Activated CD4-positive, alpha-beta T cell treated with anti-CD3 and anti-CD28 coated beads for 48 hours (primary cell): ENCODE measurements at regions not wholly inside any gene's neighbourhood (a gene's known extent, or its start where the extent isn't known, plus 50 kb on each side); places are given as distances from the start of the nearest gene placed in this dataset.

Experiments used
- DNase-seq: peaks from one replicate; pipeline ENCODE4 v3.0.0-alpha.2; 2020

DNA sequence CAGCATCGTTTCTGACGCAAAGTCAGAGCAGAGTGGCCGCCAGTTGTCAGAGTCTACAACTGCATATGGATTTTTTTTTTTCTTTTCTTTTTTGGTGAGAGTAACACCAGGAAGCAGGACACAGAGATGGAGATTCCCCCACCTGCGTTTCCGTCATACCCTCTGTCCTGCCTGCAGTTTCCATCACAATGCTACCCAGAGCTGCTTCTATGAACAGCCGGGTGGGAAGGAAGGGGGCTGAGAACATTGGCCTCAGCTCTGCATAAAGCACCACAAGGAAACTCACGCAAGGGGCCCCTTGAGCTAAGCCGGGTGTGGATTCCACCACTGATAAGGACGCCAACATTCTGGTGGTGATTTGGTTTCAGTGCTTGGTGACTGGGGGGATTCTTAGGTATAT is 183.5 kb upstream of the AFDN start:
- DNase-seq, result no peak

DNA sequence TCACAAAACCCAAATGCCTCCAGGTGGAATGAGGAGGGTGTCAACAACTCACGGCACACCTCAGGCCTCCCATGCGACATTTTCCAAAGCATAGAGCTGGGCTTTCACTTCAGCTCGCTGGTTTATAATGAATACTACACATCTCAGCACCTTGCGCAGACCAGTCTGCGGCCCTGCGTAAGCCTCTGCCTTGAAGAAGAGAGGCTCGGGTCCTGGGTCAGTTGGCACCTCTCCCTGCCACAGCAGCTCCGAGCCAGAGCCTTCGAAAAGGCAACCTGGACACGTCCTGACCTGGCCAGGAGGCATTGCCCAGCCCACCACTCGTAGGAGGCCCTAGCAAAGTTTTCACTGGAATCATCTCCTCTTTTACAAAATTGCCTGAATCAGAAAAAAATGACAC is 183.0 kb upstream of the AFDN start:
- DNase-seq, result no peak

DNA sequence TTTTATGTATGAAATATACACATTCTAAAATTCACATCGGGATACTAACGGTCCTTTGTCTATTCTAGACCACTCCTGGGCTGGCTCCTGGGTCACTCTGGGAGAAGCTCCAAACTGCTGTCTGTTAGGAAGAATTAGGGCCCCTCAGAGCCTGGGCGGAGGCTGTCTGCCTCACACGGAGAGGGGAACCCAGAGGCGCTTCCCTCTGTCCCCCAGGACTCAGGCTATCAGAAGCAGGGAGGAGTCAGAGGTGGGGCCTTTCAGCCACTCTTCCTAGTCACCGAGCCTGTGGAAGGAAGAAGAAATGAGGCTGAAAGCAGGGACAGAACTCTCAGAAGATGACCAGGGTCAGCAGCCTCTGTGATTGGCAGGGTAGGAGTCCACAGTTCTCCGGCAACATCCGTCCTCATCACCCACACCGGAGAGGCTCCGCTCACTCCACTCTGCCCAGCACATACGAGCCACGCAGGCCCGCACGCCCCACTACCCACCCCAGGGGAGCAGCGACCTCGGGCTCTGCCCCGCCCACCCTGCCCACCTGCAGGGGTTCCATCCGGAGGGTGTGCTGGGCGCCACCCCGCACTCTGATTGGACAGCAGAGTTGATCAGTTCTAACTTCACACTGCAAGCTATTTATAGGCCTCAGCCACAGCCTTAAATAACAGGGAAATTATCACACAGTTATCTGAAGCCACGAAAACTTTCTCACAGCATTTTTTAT is 182.1 kb upstream of the AFDN start:
- no peak for DNase-seq

DNA sequence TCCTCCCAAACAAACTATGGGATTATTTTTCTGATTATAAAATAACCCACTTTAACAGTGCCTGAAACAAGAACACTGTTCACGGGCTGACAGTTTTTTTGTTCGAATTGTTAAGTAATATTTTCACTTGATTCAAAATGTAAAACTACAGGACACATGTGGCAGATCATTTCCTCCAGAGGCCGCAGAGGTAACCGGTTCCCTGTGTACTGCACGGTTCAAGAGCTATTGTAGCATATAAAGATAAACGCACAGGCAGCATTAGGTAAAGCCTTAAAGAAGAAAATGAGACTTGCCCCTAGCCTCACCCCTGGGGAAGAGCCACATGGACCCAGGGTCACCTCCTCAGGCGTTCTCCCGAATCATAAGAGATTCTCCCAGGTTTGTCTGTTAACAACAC is 181.3 kb upstream of the AFDN start:
- DNase-seq, result no peak

DNA sequence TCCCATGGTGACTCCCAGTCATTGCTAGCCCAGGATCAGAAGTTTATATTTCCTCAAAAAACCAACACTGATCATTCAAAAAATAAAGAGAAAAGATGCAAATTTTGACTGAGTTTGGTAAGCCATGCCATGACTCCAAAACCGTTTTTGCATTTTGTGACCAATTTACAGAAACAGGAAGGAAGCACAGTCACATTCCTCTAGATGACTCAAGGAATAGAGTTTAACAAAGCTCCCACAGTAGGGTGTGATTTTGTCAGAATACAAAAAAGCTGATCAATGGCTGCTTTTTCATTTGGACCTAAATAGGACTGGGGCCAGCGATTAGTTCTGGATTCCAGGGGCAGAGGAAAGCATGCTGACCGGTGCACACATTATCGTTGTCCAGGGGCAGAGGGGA is 179.4 kb upstream of the AFDN start:
- DNase-seq, result no peak

DNA sequence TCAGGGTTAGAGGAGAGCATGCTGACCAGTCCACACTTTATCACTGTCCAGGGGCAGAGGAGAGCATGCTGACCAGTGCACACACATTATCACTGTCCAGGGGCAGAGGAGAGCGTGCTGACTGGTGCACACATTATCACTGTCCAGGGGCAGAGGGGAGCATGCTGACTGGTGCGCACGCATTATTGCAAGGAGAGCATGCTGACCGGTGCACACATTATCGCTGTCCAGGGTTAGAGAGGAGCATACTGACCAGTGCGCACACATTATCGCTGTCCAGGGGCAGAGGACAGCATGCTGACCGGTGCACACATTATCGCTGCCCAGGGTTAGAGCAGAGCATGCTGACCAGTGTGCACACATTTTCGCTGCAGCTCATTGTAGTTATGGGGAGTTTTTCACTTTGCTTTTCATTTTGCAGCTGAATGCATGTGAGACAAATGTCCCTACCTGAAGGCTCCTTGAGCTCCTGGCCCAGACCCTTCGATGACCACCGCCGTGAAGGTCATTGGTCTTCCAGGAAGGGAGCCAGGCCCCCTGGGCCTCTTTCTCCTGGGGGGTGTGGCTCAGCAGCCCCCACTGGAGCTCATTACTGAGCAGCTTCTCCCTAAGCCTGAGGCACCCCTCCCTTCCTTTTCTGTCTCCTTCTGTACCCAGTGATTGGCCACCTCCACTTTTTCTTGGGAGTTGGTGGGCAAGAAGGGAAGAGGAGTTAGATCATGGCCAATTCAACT is 178.8 kb upstream of the AFDN start:
- no peak for DNase-seq

DNA sequence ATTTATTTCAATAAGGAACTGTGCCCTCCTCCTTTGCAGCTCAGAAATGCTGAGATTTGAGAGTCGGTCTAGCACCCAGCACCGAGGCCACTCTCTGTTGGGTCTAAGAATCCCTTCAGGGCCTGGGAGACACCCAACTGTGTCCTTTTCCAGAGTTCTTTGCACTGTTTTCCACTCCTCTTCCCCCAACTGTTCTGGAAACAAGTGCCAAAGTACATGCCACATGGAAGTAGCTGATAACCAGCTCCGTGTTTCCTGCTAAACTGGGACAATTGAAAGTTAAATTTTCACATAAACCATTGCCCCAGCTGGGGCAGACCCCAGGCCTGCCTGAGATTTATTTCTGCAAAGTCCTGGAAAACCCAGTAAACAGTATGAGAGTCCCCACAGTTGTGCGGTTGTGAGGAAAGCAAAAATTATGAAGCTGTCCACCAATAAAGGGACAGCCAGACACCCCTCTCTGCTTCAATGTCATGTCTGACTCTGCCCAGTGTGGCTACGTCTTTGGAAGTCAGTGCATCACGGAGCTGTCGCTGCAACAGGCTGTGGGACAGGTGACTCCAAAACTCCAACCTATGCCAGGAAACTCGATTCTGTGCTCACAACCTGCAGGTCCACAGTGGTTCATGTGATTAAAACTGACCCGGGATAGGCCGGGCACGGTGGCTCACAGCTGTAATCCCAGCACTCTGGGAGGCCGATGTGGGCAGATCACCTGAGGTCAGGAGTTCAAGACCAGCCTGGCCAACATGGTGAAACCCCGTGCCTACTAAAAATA is 178.0 kb upstream of the AFDN start:
- no peak for DNase-seq

DNA sequence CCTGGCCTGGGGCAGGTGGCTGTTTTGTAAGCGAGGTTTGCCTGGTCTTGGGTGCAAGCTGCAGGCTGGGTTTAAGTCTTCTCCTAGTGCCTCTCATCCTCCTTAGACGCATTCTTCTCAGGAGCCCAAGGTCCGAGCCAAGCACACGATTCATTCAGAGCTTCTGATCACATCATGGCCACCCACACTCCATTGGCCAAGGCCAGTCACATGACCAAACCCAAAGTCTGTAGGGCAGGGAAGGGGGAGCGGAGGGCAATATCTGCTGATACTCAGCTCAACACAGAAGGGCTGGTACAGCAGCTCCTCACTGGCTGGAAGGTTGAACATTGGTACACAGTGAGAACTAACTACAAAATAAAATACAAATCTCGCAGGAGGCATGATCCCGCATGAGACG is 177.2 kb upstream of the AFDN start:
- DNase-seq, result no peak

DNA sequence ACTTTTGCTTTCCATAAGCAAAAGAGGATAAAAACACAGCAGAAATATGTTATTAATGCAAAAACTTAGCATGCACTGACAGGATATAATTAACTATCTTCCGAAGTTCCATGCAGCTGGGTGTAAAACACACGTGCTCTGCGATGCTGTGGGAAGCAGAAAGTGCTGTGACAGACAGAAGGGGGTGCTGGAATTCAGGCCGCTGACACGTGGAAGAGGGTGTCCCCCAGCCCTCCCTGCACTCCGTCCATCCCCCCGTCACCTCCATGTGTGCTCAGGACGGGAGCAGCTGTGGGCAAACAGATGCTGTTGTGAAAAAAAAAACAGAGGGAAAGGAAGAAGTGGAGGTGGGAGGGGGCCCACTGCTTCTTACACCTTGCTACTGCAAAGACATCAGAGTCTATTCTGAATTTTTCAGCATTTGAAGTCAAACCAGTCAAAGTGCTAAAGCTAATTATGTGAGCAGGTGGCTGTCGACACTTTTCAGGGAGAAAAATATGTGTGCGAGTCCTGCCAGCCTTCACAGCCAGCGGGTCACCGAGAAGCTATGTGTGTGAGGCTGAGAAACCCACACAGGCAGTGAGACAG is 175.9 kb upstream of the AFDN start:
- no peak for DNase-seq

DNA sequence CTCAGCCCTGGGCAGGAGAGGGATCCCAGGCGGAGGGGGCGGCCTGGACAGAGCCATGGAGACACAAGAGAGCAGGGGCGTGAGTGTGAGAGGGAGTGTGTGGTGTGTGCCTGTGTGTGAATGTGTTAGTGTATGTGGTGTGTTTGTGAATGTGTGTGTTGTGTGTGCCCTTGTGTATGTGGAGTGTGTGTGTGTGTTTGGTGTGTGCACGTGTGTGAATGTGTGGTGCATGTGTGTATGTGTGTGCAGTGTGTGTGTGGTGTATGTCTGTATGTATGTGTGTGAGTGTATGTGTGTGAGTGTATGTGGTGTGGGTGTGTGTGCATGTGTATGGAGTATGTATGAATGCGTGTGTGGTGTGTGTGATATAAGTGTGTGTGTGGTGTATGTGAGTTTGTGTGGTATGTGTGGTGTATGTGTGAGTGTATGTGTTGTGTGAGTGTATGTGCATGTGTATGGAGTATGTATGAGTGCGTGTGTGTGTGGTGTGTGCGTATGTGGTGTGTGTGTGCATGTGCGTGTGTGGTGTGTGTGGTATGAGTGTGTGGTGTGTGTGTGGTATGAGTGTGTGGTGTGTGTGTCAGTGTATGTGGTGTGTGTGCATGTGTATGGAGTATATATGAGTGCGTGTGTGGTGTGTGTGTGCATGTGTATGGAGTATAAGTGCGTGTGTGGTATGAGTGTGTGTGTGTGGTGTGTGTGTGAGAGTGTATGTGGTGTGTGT is 175.2 kb upstream of the AFDN start:
- no peak for DNase-seq

DNA sequence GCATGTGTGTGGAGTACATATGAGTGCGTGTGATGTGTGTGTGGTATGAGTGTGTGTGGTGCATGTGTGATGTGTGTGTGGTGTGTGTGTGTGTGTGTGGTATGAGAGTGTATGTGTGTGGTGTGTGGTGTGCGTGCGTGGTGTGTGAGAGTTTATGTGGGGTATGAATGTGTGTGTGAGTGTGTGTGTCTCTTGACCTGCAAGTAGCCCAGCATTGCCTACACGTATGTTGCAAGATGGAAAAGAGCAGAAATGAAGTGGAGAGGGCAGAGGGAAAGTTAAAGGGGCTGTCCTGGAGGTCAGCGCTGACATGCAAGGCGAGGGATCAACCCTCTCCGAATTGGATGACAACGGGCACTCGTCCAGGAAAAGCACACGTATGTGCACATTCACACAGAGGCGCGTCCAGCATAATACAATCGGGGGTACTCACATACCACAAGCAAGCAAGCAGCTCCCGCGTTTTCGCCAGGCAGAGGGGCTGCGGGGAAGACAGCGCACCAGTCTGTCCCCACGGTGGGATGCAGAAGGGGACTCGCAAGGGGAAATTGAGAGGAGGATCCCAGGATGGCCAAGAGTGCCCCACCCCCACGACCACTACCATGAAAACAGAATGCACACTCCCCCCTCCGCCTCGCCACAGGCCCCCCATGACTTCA is 174.5 kb upstream of the AFDN start:
- DNase-seq, result no peak

DNA sequence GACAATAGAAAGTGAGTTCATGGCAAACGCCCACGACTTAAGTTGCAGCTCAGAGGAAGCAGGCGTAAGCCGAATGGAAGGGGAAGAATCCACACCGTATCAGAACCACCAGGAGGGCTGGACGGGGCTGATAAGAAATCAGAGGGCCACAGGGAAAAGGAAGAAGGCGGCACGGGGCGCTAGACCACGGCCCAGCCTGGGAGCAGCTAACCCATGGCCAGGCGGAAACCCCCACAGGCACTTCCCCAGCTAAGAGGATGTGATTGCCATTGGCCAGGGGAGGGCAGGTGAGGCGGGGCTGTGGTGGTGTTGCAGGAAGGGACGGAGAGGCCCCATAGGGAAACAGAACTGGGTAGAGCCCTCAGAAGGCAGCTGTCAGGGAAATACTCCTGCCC is 174.0 kb upstream of the AFDN start:
- DNase-seq, result no peak

DNA sequence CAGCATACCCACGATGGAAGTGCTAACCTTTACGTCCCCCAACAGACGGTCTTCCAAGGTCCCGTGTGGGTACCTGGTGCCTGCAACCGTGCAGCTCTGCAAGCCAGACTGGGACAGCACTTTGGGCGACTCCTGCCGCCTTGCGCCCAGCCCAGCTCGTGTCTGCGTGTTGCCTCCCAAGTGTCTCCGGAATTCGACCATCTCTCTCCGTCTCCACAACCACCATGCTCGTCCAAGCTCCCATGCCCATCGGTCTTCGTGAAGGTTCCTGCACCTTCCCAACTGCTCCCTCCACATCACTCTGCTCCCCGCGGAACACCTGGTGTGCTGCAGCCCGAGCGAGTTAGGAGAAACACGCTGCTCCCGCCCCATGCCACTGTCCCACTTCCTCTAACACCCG is 173.2 kb upstream of the AFDN start:
- DNase-seq, result no peak

DNA sequence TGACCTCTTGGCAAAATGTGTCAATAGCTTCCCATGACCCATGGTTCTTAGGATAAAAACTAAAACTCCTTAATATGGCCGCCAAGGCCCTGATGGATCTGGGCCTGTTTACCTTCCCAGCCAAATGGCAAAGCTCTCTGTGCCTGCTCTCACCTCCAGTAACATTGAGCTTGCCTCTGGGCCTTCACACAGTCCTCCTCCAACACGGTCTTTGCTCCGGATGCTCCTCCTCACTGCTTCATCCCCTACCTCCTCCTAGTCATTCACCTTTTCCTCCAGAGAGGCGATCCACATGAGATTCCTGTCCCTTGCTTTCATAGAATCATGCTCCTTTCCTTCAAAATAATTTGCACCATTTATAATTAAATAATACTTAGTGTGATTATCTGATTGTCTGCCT is 172.3 kb upstream of the AFDN start:
- DNase-seq, result no peak

DNA sequence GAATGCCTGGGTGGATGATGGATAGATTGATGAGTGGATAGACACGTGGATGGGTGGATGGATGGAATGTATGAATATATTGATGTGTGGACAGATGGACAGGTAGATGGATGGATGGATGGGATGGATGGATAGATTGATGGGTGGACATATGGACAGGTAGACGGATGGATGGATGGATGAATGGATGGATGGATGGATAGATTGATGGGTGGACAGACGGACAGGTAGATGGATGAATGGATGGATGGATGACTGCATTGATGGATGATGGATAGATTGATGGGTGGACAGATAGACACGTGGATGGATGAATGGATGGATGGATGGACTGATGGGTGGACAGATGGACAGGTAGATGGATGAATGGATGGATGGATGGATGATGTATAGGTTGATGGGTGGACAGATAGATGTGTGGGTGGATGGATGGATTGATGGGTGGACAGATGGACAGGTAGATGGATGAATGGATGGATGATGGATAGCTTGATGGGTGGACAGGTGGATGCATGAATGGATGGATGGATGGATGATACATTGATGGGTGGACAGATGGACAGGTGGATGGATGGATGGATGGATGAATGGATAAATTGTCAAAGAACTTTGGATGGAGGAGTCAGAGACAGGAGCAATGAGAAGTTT is 171.4 kb upstream of the AFDN start:
- no peak for DNase-seq

DNA sequence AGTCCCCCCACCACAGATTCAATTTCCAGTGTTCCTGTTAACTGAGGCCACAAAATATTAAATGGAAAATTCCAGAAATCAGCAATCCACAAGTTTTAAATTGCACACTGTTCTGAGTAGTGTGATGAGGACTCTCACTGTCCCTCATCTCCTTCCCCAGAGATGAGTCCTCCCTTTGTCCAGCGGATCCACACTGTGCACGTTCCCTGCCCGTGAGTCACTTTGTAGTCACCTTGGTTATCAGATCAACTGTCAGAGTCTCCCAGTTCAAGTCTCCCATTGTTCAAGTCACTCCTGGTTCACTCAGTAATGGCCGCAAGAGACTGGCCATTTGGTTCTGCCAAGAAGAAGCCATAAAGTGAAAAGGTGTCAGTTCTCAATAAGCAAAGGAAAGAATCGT is 168.6 kb upstream of the AFDN start:
- DNase-seq, result no peak

DNA sequence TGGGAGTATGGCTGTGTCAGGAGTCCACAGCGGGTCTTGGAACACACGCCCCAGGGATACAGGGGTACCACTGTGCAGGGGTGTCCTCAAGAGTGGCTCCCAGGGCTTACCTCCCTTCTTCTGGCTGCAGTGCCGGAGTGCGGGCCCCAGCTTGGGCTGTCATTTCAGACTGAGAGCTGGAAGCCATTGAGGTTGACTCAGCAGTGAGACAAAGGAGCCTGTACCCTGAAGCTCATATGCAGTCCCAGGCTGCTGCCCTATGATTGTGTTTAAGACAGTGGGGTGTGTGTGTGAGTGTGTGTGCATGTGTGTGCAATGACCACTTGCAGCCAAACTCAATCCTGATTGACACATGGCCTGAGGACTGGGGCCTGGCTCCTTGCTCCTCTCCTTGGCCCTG is 167.7 kb upstream of the AFDN start:
- DNase-seq, result no peak

DNA sequence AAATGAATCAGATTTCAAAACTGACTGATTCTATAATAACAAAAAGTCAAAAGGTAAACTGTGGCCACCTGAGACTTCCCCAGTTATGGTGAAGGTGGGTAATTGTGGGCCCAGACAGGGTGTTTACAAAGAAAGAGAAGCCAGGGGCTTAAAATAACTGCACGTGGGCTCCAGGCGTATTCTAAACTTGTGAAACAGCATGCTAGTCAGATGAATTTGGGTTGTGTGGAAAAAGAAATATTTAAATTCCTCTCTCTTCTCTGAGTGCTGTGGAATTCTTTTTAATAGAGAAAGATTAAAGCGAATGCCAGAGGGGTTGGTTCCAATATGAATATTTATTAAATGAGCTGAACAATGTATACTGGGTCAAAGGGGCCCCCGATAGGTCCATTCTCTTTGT is 166.3 kb upstream of the AFDN start:
- DNase-seq, result no peak

DNA sequence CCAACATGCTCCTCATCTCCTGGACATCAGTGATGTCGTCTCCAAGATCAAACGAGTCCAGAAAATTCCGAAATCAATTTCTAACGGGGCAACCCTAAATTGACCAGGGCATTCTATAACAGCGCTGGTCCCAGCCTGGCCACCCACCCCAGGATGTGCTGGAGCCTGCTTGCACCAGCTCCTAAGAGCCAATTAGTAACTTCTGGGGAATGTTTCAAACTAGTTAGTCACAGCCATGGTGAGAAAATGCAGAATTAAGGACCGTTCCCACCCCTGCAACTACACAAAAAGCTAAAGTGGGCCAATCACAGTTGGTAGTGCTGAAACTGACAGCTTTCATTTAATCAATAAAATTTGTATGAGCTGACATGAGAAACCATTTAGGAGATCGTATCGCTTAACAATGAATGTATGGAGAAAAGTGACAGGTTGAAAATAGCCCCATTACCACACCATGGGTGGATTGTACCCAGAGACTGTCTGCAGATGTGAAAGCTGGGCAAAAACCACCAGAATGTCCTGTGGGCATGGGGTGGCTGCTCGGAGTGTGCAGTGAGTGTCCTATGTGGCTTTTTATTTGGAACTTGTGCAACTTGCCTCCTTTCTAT is 165.7 kb upstream of the AFDN start:
- no peak for DNase-seq

DNA sequence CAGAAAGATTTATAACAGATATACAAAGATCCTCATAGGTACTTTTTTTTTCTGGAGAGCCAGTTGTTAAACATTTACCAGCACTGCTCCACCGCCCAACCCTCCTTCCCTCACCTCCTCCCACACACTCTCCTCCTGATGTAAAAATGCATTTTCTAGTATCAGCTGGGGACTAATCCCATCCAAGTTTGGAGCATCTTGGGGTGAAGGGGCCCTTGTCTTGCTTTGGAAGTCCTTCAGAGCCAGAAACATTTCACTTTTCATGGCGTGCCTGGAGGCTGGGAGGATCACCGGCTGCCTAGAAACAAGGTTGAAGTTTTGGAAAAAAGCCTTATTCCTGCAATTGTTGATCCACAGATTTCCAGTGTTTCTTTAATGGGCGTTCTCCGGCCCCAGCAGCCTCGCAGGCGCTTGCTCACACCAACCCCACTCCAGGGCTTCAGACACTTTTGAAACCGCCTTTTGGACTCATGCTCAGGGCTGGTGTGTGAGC is 165.1 kb upstream of the AFDN start:
- DNase-seq, result no peak
